ENCODE measurements at regions not wholly inside any gene's neighbourhood (a gene's known extent, or its start where the extent isn't known, plus 50 kb on each side); places are given as distances from the start of the nearest gene placed in this dataset.

DNA sequence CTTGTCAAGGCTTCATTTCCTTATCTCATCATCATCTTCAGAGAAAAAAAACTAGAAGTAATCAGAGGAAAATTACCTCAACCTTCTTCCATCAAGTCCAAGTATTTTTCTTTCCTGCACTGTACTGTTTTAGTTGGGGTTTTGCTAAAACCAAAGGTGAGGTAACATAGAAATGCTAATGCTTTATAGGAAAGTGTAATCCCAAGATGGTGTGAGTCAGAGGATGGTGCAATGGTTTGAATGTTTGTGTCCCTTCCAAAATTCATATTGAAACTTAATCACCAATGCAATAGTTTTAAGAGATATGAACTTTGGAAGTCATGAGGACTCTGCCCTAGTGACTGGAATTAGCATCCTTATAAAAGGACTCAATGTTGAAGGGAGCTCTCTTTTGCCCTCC lies 79.5 kb downstream of the KBTBD8 start (continued):
- TF ChIP-seq HNRNPLL (IDR thresholded peaks at IDR 0.05; ENCODE audit: low read depth, low read length, poor library complexity, severe bottlenecking), result no peak
- TF ChIP-seq, protein P1, sequence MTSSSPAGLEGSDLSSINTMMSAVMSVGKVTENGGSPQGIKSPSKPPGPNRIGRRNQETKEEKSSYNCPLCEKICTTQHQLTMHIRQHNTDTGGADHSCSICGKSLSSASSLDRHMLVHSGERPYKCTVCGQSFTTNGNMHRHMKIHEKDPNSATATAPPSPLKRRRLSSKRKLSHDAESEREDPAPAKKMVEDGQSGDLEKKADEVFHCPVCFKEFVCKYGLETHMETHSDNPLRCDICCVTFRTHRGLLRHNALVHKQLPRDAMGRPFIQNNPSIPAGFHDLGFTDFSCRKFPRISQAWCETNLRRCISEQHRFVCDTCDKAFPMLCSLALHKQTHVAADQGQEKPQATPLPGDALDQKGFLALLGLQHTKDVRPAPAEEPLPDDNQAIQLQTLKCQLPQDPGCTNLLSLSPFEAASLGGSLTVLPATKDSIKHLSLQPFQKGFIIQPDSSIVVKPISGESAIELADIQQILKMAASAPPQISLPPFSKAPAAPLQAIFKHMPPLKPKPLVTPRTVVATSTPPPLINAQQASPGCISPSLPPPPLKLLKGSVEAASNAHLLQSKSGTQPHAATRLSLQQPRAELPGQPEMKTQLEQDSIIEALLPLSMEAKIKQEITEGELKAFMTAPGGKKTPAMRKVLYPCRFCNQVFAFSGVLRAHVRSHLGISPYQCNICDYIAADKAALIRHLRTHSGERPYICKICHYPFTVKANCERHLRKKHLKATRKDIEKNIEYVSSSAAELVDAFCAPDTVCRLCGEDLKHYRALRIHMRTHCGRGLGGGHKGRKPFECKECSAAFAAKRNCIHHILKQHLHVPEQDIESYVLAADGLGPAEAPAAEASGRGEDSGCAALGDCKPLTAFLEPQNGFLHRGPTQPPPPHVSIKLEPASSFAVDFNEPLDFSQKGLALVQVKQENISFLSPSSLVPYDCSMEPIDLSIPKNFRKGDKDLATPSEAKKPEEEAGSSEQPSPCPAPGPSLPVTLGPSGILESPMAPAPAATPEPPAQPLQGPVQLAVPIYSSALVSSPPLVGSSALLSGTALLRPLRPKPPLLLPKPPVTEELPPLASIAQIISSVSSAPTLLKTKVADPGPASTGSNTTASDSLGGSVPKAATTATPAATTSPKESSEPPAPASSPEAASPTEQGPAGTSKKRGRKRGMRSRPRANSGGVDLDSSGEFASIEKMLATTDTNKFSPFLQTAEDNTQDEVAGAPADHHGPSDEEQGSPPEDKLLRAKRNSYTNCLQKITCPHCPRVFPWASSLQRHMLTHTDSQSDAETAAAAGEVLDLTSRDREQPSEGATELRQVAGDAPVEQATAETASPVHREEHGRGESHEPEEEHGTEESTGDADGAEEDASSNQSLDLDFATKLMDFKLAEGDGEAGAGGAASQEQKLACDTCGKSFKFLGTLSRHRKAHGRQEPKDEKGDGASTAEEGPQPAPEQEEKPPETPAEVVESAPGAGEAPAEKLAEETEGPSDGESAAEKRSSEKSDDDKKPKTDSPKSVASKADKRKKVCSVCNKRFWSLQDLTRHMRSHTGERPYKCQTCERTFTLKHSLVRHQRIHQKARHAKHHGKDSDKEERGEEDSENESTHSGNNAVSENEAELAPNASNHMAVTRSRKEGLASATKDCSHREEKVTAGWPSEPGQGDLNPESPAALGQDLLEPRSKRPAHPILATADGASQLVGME (CRISPR knock-in tag; IDR thresholded peaks at IDR 0.05), result no peak
- no peak for TF ChIP-seq MEF2D (tag; conservative IDR thresholded peaks at IDR 0.05; ENCODE audit: low read depth)
- TF ChIP-seq, protein P2, sequence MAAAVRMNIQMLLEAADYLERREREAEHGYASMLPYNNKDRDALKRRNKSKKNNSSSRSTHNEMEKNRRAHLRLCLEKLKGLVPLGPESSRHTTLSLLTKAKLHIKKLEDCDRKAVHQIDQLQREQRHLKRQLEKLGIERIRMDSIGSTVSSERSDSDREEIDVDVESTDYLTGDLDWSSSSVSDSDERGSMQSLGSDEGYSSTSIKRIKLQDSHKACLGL (CRISPR knock-in tag; IDR thresholded peaks at IDR 0.05; ENCODE audit: borderline replicate concordance, poor library complexity, severe bottlenecking), result no peak
- TF ChIP-seq ZNF121 (CRISPR knock-in tag; conservative IDR thresholded peaks at IDR 0.05), result no peak
- no peak for TF ChIP-seq MAFF (IDR thresholded peaks at IDR 0.05; ENCODE audit: low read length)
